Astrocyte of the cerebellum (primary cell): ENCODE measurements at regions not wholly inside any gene's neighbourhood (a gene's known extent, or its start where the extent isn't known, plus 50 kb on each side); places are given as distances from the start of the nearest gene placed in this dataset.

ENCODE experiments used
- DNase-seq: peaks from one replicate; pipeline ENCODE4 v3.0.0-alpha.2; 2011; ENCODE audit warnings: low read depth
- H3K4me3 ChIP-seq: 2 replicates; pipeline ENCODE4 v1.5.1; 2011; ENCODE audit warnings: mild to moderate bottlenecking, low read depth, low read length, moderate library complexity
- CTCF ChIP-seq: IDR thresholded peaks from 2 replicates; pipeline ENCODE4 v1.5.1; 2012; ENCODE audit warnings: low read length, low read depth, moderate library complexity, mild to moderate bottlenecking; ENCODE audit errors: missing control alignments
- in situ Hi-C: cut with HindIII; loops from 2 replicates; pipeline ENCODE4 v1.10.0; 2017; ENCODE audit warnings: low sequenced_read_pairs

- in situ Hi-C loops: no loop called here
- peak; percentile 20 for DNase-seq
- no peak for TF ChIP-seq CTCF
- H3K4me3 ChIP-seq: no peak overlapping the region
These were observed 49.9 kb upstream of the ABI3BP start for GRCh38 chr3:101042996-101043686.
